ENCODE measurements at regions not wholly inside any gene's neighbourhood (a gene's known extent, or its start where the extent isn't known, plus 50 kb on each side); places are given as distances from the start of the nearest gene placed in this dataset.

GRCh38 chr9:106529616-106530015 lies 333.4 kb upstream of the ZNF462 start:
- TF ChIP-seq CTCF (conservative IDR thresholded peaks at IDR 0.05; ENCODE audit: low read length) (no peak), EZH2phosphoT487 (IDR thresholded peaks at IDR 0.05; ENCODE audit: borderline replicate concordance) (no peak)

Data from Loucy (cell line).